Nephron progenitor cell (in vitro differentiated cells): ENCODE measurements at regions not wholly inside any gene's neighbourhood (a gene's known extent, or its start where the extent isn't known, plus 50 kb on each side); places are given as distances from the start of the nearest gene placed in this dataset.

ENCODE experiments used
- DNase-seq: peaks from one replicate; pipeline ENCODE4 v3.0.0; 2021
- H3K27ac Mint-ChIP-seq: 2 replicates; pipeline ENCODE4 v1.8.0; 2021; ENCODE audit warnings: mild to moderate bottlenecking, moderate library complexity, mixed read lengths
- H3K27me3 Mint-ChIP-seq: 2 replicates; pipeline ENCODE4 v1.8.0; 2021; ENCODE audit warnings: mild to moderate bottlenecking, low read depth, mixed read lengths; ENCODE audit not compliant: poor library complexity
- H3K36me3 Mint-ChIP-seq: 2 replicates; pipeline ENCODE4 v1.8.0; 2021; ENCODE audit warnings: low read depth, mixed read lengths
- H3K4me1 Mint-ChIP-seq: 2 replicates; pipeline ENCODE4 v1.8.0; 2021; ENCODE audit warnings: mixed read lengths
- H3K4me3 Mint-ChIP-seq: 2 replicates; pipeline ENCODE4 v1.8.0; 2021; ENCODE audit warnings: mild to moderate bottlenecking, moderate library complexity, mixed read lengths
- H3K9me3 Mint-ChIP-seq: 2 replicates; pipeline ENCODE4 v1.8.0; 2021; ENCODE audit warnings: mild to moderate bottlenecking, moderate library complexity, mixed read lengths
- CTCF ChIP-seq: fragments of 200-600 bp; sonication (generic); IDR thresholded peaks from 2 replicates; pipeline ENCODE4 v1.5.0; 2021; ENCODE audit warnings: antibody characterized with exemption

GRCh38 chr14:101367421-101368261 lies 193.7 kb upstream of the DIO3 start:
- Mint-ChIP-seq H3K9me3 (no peaks in the 10 kb centered on the region), H3K4me1 (peaks cover 65% of the 10 kb centered on the region), H3K27me3 (peaks cover 12% of the 10 kb centered on the region), H3K4me3 (peak overlapping the region; percentile 43), H3K27ac (peak overlapping the region; percentile 68), H3K36me3 (no peaks in the 10 kb centered on the region)
- DNase-seq = no peak
- no peak for TF ChIP-seq CTCF

- Mint-ChIP-seq H3K4me3 (no peak overlapping the region), H3K27me3 (peaks cover 8% of the 10 kb centered on the region), H3K9me3 (no peaks in the 10 kb centered on the region), H3K4me1 (peaks cover 65% of the 10 kb centered on the region), H3K27ac (no peak overlapping the region), H3K36me3 (no peaks in the 10 kb centered on the region)
- no peak for DNase-seq
- no peak for TF ChIP-seq CTCF
Observed at GRCh38 chr14:101368629-101369028, 192.7 kb upstream of the DIO3 start.

GRCh38 chr14:101369194-101369915 lies 191.9 kb upstream of the DIO3 start:
- Mint-ChIP-seq H3K9me3 (no peaks in the 10 kb centered on the region), H3K27ac (peak overlapping the region; percentile 25)

GRCh38 chr14:101369916-101370592 lies 191.2 kb upstream of the DIO3 start:
- no peaks in the 10 kb centered on the region for H3K9me3 Mint-ChIP-seq
- no peak for TF ChIP-seq CTCF
- H3K27me3 Mint-ChIP-seq = peaks cover 11% of the 10 kb centered on the region
- H3K4me3 Mint-ChIP-seq = no peak overlapping the region
- H3K27ac Mint-ChIP-seq = no peak overlapping the region
- H3K36me3 Mint-ChIP-seq = no peaks in the 10 kb centered on the region
- H3K4me1 Mint-ChIP-seq = peaks cover 63% of the 10 kb centered on the region
- DNase-seq = no peak

More at GRCh38 chr14:101369194-101369915, 191.9 kb upstream of the DIO3 start:
- no peak for TF ChIP-seq CTCF
- DNase-seq = no peak
- no peaks in the 10 kb centered on the region for H3K36me3 Mint-ChIP-seq
- H3K4me3 Mint-ChIP-seq = no peak overlapping the region
- peaks cover 65% of the 10 kb centered on the region for H3K4me1 Mint-ChIP-seq
- peaks cover 8% of the 10 kb centered on the region for H3K27me3 Mint-ChIP-seq

GRCh38 chr14:101370593-101371569 lies 190.4 kb upstream of the DIO3 start:
- H3K27me3 Mint-ChIP-seq = peaks cover 13% of the 10 kb centered on the region
- no peak overlapping the region for H3K4me3 Mint-ChIP-seq
- H3K4me1 Mint-ChIP-seq = peaks cover 55% of the 10 kb centered on the region
- H3K36me3 Mint-ChIP-seq = no peaks in the 10 kb centered on the region
- no peaks in the 10 kb centered on the region for H3K9me3 Mint-ChIP-seq
- no peak for TF ChIP-seq CTCF
- H3K27ac Mint-ChIP-seq = no peak overlapping the region
- DNase-seq = no peak
